Gastroesophageal sphincter (tissue), 3 donors: ENCODE measurements at regions not wholly inside any gene's neighbourhood (a gene's known extent, or its start where the extent isn't known, plus 50 kb on each side); places are given as distances from the start of the nearest gene placed in this dataset.

Experiments used
- CTCF ChIP-seq, 4 experiments: fragments of 200-600 bp in 2 of 4; fragments of 450-650 bp in 2 of 4; sonication (generic) in 1 of 4; IDR thresholded peaks; one replicate each; pipeline ENCODE4 v1.5.1; 2017 to 2019; ENCODE audit warnings: antibody characterized with exemption in 4 of 4, mild to moderate bottlenecking in 2 of 4, moderate library complexity in 2 of 4
- EP300 ChIP-seq: sonication (generic); formaldehyde crosslinking; IDR thresholded peaks from one replicate; pipeline ENCODE4 v1.6.1; 2017; ENCODE audit warnings: antibody characterized with exemption, mild to moderate bottlenecking
- POLR2A ChIP-seq, 2 donors: fragments of 450-650 bp; IDR thresholded peaks; one replicate each; pipeline ENCODE4 v1.6.1; 2017; ENCODE audit warnings: antibody characterized with exemption in 2 of 2, mild to moderate bottlenecking in 2 of 2, moderate library complexity in 1 of 2
- POLR2AphosphoS5 ChIP-seq: sonication (generic); formaldehyde crosslinking; IDR thresholded peaks from one replicate; pipeline ENCODE4 v1.6.1; 2017; ENCODE audit warnings: antibody characterized with exemption

- TF ChIP-seq CTCF (IDR thresholded peaks at IDR 0.05) (no peak), EP300 (no peak), POLR2A (IDR thresholded peaks at IDR 0.05) (no peak), POLR2AphosphoS5 (no peak)
Observed at GRCh38 chr6:168212362-168212761, 107.2 kb downstream of the DACT2 start.
